ENCODE measurements at regions not wholly inside any gene's neighbourhood (a gene's known extent, or its start where the extent isn't known, plus 50 kb on each side); places are given as distances from the start of the nearest gene placed in this dataset.

GRCh38 chr15:92833493-92834271, 66.4 kb upstream of the CHD2 start:
- Histone ChIP-seq H2AFZ (ENCODE audit: low read length) (no peak overlapping the region), H3K4me1 (ENCODE audit: insufficient read depth, low read length, poor library complexity, severe bottlenecking) (peaks cover 35% of the 10 kb centered on the region), H3K4me3 (ENCODE audit: low read length, poor library complexity, severe bottlenecking) (no peak overlapping the region), H3K9ac (ENCODE audit: low read depth, low read length, poor library complexity, severe bottlenecking) (peak overlapping the region; percentile 86), H3K4me2 (ENCODE audit: low read depth, low read length, poor library complexity, severe bottlenecking) (peak overlapping the region; percentile 94), H3K79me2 (ENCODE audit: insufficient read depth, low read length) (no peaks in the 10 kb centered on the region), H3K36me3 (ENCODE audit: insufficient read depth, low read length) (no peaks in the 10 kb centered on the region), H3F3A (ENCODE audit: low read depth) (peaks cover 13% of the 10 kb centered on the region; the same call in 1 of the 2 replicates), H3K9me3 (ENCODE audit: insufficient read depth, low read depth, low read length) (no peaks in the 10 kb centered on the region), H3K9me2 (replicated peaks; ENCODE audit: low read depth, low read length) (no peaks in the 10 kb centered on the region), H4K20me1 (ENCODE audit: insufficient read depth, low read length, poor library complexity, severe bottlenecking) (no peaks in the 10 kb centered on the region), H3K27me3 (ENCODE audit: insufficient read depth, low read length, poor library complexity, severe bottlenecking) (no peaks in the 10 kb centered on the region)
- TF ChIP-seq, protein P1, sequence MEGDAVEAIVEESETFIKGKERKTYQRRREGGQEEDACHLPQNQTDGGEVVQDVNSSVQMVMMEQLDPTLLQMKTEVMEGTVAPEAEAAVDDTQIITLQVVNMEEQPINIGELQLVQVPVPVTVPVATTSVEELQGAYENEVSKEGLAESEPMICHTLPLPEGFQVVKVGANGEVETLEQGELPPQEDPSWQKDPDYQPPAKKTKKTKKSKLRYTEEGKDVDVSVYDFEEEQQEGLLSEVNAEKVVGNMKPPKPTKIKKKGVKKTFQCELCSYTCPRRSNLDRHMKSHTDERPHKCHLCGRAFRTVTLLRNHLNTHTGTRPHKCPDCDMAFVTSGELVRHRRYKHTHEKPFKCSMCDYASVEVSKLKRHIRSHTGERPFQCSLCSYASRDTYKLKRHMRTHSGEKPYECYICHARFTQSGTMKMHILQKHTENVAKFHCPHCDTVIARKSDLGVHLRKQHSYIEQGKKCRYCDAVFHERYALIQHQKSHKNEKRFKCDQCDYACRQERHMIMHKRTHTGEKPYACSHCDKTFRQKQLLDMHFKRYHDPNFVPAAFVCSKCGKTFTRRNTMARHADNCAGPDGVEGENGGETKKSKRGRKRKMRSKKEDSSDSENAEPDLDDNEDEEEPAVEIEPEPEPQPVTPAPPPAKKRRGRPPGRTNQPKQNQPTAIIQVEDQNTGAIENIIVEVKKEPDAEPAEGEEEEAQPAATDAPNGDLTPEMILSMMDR (conservative IDR thresholded peaks at IDR 0.05; ENCODE audit: low read length), result no peak
- TF ChIP-seq EZH2phosphoT487 (IDR thresholded peaks at IDR 0.05; ENCODE audit: borderline replicate concordance), result no peak

- Histone ChIP-seq H3K79me2 (ENCODE audit: insufficient read depth, low read length) (no peaks in the 10 kb centered on the region), H3K9me3 (ENCODE audit: insufficient read depth, low read depth, low read length) (no peaks in the 10 kb centered on the region), H3K4me1 (ENCODE audit: insufficient read depth, low read length, poor library complexity, severe bottlenecking) (peaks cover 7% of the 10 kb centered on the region), H2AFZ (ENCODE audit: low read length) (peak overlapping the region; percentile 11; the same call in 1 of the 2 replicates), H3K4me2 (ENCODE audit: low read depth, low read length, poor library complexity, severe bottlenecking) (no peak overlapping the region), H3K4me3 (ENCODE audit: low read length, poor library complexity, severe bottlenecking) (no peak overlapping the region), H3K36me3 (ENCODE audit: insufficient read depth, low read length) (no peaks in the 10 kb centered on the region), H3K9ac (ENCODE audit: low read depth, low read length, poor library complexity, severe bottlenecking) (no peak overlapping the region), H3F3A (ENCODE audit: low read depth) (no peaks in the 10 kb centered on the region), H4K20me1 (ENCODE audit: insufficient read depth, low read length, poor library complexity, severe bottlenecking) (no peaks in the 10 kb centered on the region), H3K9me2 (replicated peaks; ENCODE audit: low read depth, low read length) (no peaks in the 10 kb centered on the region), H3K27me3 (ENCODE audit: insufficient read depth, low read length, poor library complexity, severe bottlenecking) (no peaks in the 10 kb centered on the region)
- no peak for TF ChIP-seq EZH2phosphoT487 (IDR thresholded peaks at IDR 0.05; ENCODE audit: borderline replicate concordance)
- TF ChIP-seq, protein P1 (conservative IDR thresholded peaks at IDR 0.05; ENCODE audit: low read length), result no peak
These were observed 60.4 kb upstream of the CHD2 start for GRCh38 chr15:92839696-92840095.

DNA sequence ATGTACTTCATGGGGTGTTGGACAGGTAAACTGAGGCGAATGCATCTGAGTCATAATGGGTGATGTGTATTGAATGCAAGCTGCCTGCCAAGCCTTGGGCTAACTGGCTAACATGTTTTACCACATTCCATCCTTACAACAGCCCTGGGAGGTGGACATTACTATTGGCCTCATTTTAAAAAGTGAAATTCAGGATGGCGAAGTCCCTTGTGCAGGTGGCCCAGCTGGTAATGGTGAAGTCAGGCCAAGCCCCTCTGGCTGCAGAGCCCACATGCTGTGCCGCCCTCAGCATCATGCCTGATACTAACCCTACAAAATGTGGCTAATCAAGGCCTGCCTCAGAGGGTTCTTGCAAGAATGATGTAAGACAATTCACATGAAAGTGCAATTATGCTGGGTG, 60.0 kb upstream of the CHD2 start:
- Histone ChIP-seq H3K9me3 (ENCODE audit: insufficient read depth, low read depth, low read length) (no peaks in the 10 kb centered on the region), H3K36me3 (ENCODE audit: insufficient read depth, low read length) (no peaks in the 10 kb centered on the region), H3K4me2 (ENCODE audit: low read depth, low read length, poor library complexity, severe bottlenecking) (no peak overlapping the region), H3K79me2 (ENCODE audit: insufficient read depth, low read length) (no peaks in the 10 kb centered on the region), H3K27me3 (ENCODE audit: insufficient read depth, low read length, poor library complexity, severe bottlenecking) (no peaks in the 10 kb centered on the region), H3K9me2 (replicated peaks; ENCODE audit: low read depth, low read length) (no peaks in the 10 kb centered on the region), H3F3A (ENCODE audit: low read depth) (no peaks in the 10 kb centered on the region), H3K4me3 (ENCODE audit: low read length, poor library complexity, severe bottlenecking) (no peak overlapping the region), H2AFZ (ENCODE audit: low read length) (no peak overlapping the region), H3K4me1 (ENCODE audit: insufficient read depth, low read length, poor library complexity, severe bottlenecking) (peaks cover 12% of the 10 kb centered on the region), H3K9ac (ENCODE audit: low read depth, low read length, poor library complexity, severe bottlenecking) (no peak overlapping the region), H4K20me1 (ENCODE audit: insufficient read depth, low read length, poor library complexity, severe bottlenecking) (no peaks in the 10 kb centered on the region)
- TF ChIP-seq, protein P1 (conservative IDR thresholded peaks at IDR 0.05; ENCODE audit: low read length), result no peak

Data from Loucy (cell line).